ENCODE measurements at regions not wholly inside any gene's neighbourhood (a gene's known extent, or its start where the extent isn't known, plus 50 kb on each side); places are given as distances from the start of the nearest gene placed in this dataset.
"Not testable (repeated sequence)": the region's sequence is repeated elsewhere in the genome, so short reads cannot be mapped to it uniquely, and the experiment has no call there.

GRCh38 chr13:111629926-111630325, 309.5 kb downstream of the TEX29 start:
- TF ChIP-seq CTCF (IDR thresholded peaks at IDR 0.05; ENCODE audit: extremely low read depth, insufficient read depth, missing control alignments) = no peak
- DNase-seq (ENCODE audit: low spot score) = no peak
- in situ Hi-C loops (cut with MboI; ENCODE audit: low pct_unique_long_range_greater_than_20kb, low sequenced_read_pairs, unreplicated experiment) = no loop called here

DNA sequence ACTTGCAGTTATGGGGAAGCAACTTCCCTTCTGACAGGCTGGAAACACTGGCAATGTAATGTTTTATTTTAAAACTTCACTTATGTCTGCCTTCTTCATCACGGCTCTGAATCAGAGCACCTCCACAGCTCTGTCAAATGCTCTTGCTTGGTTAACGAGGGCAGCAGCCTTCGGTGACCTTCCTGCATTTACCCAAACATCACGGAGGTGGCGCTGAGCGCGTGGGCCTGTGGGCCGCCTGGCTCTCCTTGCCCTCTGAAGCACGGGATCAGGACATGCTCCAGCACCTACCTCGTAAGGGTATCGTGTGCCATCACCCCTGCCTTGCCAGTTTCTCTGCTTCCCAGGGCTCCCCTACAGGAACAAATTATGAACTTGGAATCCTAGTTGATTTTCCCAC, 310.0 kb downstream of the TEX29 start:
- TF ChIP-seq CTCF (IDR thresholded peaks at IDR 0.05; ENCODE audit: extremely low read depth, insufficient read depth, missing control alignments) = no peak
- DNase-seq (ENCODE audit: low spot score) = no peak
- in situ Hi-C loops (cut with MboI; ENCODE audit: low pct_unique_long_range_greater_than_20kb, low sequenced_read_pairs, unreplicated experiment) = no loop called here

DNA sequence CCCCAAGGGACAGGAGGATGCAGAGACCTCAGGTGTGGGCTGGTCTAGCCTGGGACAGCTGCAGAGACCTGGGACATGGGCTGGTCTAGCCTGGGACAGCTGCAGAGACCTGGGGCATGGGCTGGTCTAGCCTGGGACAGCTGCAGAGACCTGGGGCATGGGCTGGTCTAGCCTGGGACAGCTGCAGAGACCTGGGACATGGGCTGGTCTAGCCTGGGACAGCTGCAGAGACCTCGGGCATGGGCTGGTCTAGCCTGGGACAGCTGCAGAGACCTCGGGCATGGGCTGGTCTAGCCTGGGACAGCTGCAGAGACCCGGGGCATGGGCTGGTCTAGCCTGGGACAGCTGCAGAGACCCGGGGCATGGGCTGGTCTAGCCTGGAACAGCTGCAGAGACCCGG, 310.8 kb downstream of the TEX29 start:
- DNase-seq (ENCODE audit: low spot score); in situ Hi-C loops (cut with MboI; ENCODE audit: low pct_unique_long_range_greater_than_20kb, low sequenced_read_pairs, unreplicated experiment): not testable (repeated sequence)

GRCh38 chr13:111632906-111633305, 312.5 kb downstream of the TEX29 start:
- in situ Hi-C loops (cut with MboI; ENCODE audit: low pct_unique_long_range_greater_than_20kb, low sequenced_read_pairs, unreplicated experiment) = no loop called here
- no peak for TF ChIP-seq CTCF (IDR thresholded peaks at IDR 0.05; ENCODE audit: extremely low read depth, insufficient read depth, missing control alignments)
- no peak for DNase-seq (ENCODE audit: low spot score)

GRCh38 chr13:111633401-111633800, 313.0 kb downstream of the TEX29 start:
- no peak for DNase-seq (ENCODE audit: low spot score)

DNA sequence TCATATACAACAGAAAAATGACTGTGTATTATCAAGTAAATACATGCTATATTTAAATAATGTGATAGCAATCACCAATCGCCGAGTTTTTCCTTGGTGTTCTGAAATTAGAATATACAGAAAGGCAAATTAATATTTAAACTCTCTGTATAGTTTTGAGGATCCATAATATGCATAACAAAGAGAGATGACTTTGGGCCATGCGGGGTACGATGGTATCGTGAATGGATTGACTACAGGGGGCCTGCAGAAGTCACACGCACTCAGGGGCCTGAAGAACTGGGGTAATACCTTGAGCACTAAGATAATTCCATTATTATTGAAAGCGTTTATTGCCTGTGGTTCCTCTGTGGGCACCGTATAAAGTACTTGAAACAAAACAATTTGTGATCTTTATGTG, 314.0 kb downstream of the TEX29 start:
- in situ Hi-C loops (cut with MboI; ENCODE audit: low pct_unique_long_range_greater_than_20kb, low sequenced_read_pairs, unreplicated experiment) = no loop called here
- TF ChIP-seq CTCF (IDR thresholded peaks at IDR 0.05; ENCODE audit: extremely low read depth, insufficient read depth, missing control alignments) = no peak
- no peak for DNase-seq (ENCODE audit: low spot score)

More at GRCh38 chr13:111633401-111633800, 313.0 kb downstream of the TEX29 start:
- in situ Hi-C loops (cut with MboI; ENCODE audit: low pct_unique_long_range_greater_than_20kb, low sequenced_read_pairs, unreplicated experiment) = no loop called here
- TF ChIP-seq CTCF (IDR thresholded peaks at IDR 0.05; ENCODE audit: extremely low read depth, insufficient read depth, missing control alignments) = no peak

- no peak for DNase-seq (ENCODE audit: low spot score)
- TF ChIP-seq CTCF (IDR thresholded peaks at IDR 0.05; ENCODE audit: extremely low read depth, insufficient read depth, missing control alignments) = no peak
- in situ Hi-C loops (cut with MboI; ENCODE audit: low pct_unique_long_range_greater_than_20kb, low sequenced_read_pairs, unreplicated experiment) = no loop called here
Observed at GRCh38 chr13:111636271-111636670, 315.8 kb downstream of the TEX29 start.
